MCF 10A (cell line): ENCODE measurements at regions not wholly inside any gene's neighbourhood (a gene's known extent, or its start where the extent isn't known, plus 50 kb on each side); places are given as distances from the start of the nearest gene placed in this dataset.

Source experiments
- BruUV-seq: library from RNA; stranded (reverse); fragments of 400-500 nt; replicated peaks from 2 replicates; lab custom pipeline; 2021; lab: Mats Ljungman, UMichigan
- CTCF ChIA-PET: fragments of 300-600 bp; sonication (Branson Sonifier 250); formaldehyde crosslinking; extraction: SDS; loops from one replicate; lab custom pipeline; 2021; ENCODE audit warnings: antibody characterized with exemption, inconsistent platforms; lab: Yijun Ruan, JAX
- POLR2A ChIA-PET: fragments of 300-600, 350-650 bp; sonication (Branson Sonifier 250); formaldehyde crosslinking; extraction: SDS; loops from one replicate; lab custom pipeline; 2020; ENCODE audit warnings: antibody characterized with exemption, inconsistent platforms; lab: Yijun Ruan, JAX
- DNase-seq: peaks from one replicate; pipeline ENCODE4 v3.0.0-alpha.2; 2018; ENCODE audit not compliant: unreplicated experiment
- H3K27ac Mint-ChIP-seq: one replicate; pipeline ENCODE4 v1.8.0; 2022; ENCODE audit warnings: mild to moderate bottlenecking, low read depth, mixed read lengths; ENCODE audit not compliant: unreplicated experiment
- H3K27me3 Mint-ChIP-seq: one replicate; pipeline ENCODE4 v1.8.0; 2022; ENCODE audit warnings: mixed read lengths; ENCODE audit not compliant: insufficient read depth, unreplicated experiment
- H3K36me3 Mint-ChIP-seq: one replicate; pipeline ENCODE4 v1.8.0; 2022; ENCODE audit warnings: mild to moderate bottlenecking, moderate library complexity, mixed read lengths; ENCODE audit not compliant: insufficient read depth, unreplicated experiment
- H3K4me1 Mint-ChIP-seq: one replicate; pipeline ENCODE4 v1.8.0; 2022; ENCODE audit warnings: mixed read lengths; ENCODE audit not compliant: insufficient read depth, unreplicated experiment
- H3K4me3 Mint-ChIP-seq: one replicate; pipeline ENCODE4 v1.8.0; 2022; ENCODE audit warnings: mild to moderate bottlenecking, moderate library complexity, mixed read lengths; ENCODE audit not compliant: unreplicated experiment
- H3K9me3 Mint-ChIP-seq: one replicate; pipeline ENCODE4 v1.8.0; 2022; ENCODE audit warnings: mixed read lengths; ENCODE audit not compliant: unreplicated experiment
- CTCF ChIP-seq: fragments of 200-600 bp; IDR thresholded peaks from one replicate; pipeline ENCODE4 v1.8.0; 2022; ENCODE audit warnings: antibody characterized with exemption, mild to moderate bottlenecking; ENCODE audit not compliant: unreplicated experiment
- intact Hi-C: fragments of 100-400 bp; cut with micrococcal nuclease; formaldehyde crosslinking; loops from 2 replicates; pipeline ENCODE4 v1.14.1; 2022

DNA sequence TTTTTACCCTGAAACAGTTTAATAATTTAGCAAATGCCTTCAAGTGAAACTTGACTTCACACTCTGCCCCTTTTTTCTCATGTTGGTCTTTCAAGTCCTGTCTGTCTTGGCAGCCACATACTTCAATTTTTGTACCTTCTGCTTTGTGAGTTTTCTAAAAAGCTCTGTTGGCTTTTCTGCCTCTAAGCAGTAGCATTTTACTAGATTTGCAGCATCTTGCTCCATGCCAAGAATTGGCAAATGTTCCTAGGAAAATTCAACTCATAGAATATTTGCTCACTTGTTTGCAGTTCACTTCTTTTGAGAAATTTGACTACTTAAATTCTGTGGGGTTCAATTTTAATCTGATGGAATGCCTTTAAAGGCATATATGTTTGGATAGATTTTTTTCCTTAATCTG is 59.2 kb downstream of the FAM47A start:
- CTCF ChIA-PET, result interaction anchor here (0.6 kb wide), 1 partner anchor 784 kb away, joined by 3 read pairs; no protein-coding TSS in a partner anchor
- POLR2A ChIA-PET, result no interaction called here
- H3K4me1 Mint-ChIP-seq, result no peaks in the 10 kb centered on the region
- no peak overlapping the region for H3K4me3 Mint-ChIP-seq
- H3K36me3 Mint-ChIP-seq, result no peaks in the 10 kb centered on the region
- TF ChIP-seq CTCF, result no peak
- no peak overlapping the region for H3K27ac Mint-ChIP-seq
- no peaks in the 10 kb centered on the region for H3K27me3 Mint-ChIP-seq
- peaks cover 11% of the 10 kb centered on the region for H3K9me3 Mint-ChIP-seq
- intact Hi-C loops, result no loop called here
- no TSS peak for BruUV-seq
- no peak for DNase-seq

DNA sequence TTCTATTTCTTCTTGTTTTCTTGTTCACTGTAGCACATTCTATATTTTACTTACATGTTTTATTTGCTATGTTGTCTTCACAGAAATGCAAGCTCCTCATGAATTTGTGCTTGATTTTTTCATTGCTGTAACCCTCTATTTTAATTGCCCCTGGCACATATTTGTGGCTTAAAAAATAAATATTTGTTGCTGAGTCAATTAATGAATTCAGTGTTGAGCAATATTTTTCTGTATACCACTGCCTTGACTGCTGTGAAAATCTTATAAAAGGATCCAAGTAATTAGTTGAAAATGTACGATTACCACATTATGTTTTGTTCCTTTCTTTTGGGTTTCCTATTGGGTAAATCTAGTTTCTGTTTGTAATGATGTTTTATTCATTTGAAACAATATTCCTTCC is 68.5 kb downstream of the FAM47A start:
- POLR2A ChIA-PET, result no interaction called here
- intact Hi-C loops, result no loop called here
- BruUV-seq, result no TSS peak
- peak overlapping the region; percentile 90 for H3K27ac Mint-ChIP-seq
- H3K36me3 Mint-ChIP-seq, result no peaks in the 10 kb centered on the region
- no peaks in the 10 kb centered on the region for H3K27me3 Mint-ChIP-seq
- peak overlapping the region; percentile 32 for H3K4me3 Mint-ChIP-seq
- CTCF ChIA-PET, result interaction anchor here (0.6 kb wide), 1 partner anchor 280 kb away, joined by 3 read pairs; no protein-coding TSS in a partner anchor
- no peak for TF ChIP-seq CTCF
- DNase-seq, result peak; percentile 26
- peaks cover 13% of the 10 kb centered on the region for H3K4me1 Mint-ChIP-seq
- H3K9me3 Mint-ChIP-seq, result peaks cover 7% of the 10 kb centered on the region

- BruUV-seq, result no TSS peak
- no peak for TF ChIP-seq CTCF
- CTCF ChIA-PET, result no interaction called here
- no peaks in the 10 kb centered on the region for H3K36me3 Mint-ChIP-seq
- POLR2A ChIA-PET, result interaction anchor here (0.6 kb wide), 1 partner anchor 54 kb away, joined by 4 read pairs; no protein-coding TSS in a partner anchor
- H3K4me1 Mint-ChIP-seq, result peaks cover 6% of the 10 kb centered on the region
- intact Hi-C loops, result no loop called here
- no peak for DNase-seq
- no peak overlapping the region for H3K27ac Mint-ChIP-seq
- H3K4me3 Mint-ChIP-seq, result no peak overlapping the region
- H3K27me3 Mint-ChIP-seq, result no peaks in the 10 kb centered on the region
- no peaks in the 10 kb centered on the region for H3K9me3 Mint-ChIP-seq
These were observed 74.1 kb downstream of the FAM47A start for GRCh38 chrX:34058005-34058404.

- BruUV-seq, result no TSS peak
- DNase-seq, result no peak
- no peaks in the 10 kb centered on the region for H3K9me3 Mint-ChIP-seq
- ChIA-PET CTCF (interaction anchor here (0.8 kb wide), 1 partner anchor 106 kb away, joined by 3 read pairs; no protein-coding TSS in a partner anchor), POLR2A (no interaction called here)
- TF ChIP-seq CTCF, result no peak
- no peaks in the 10 kb centered on the region for H3K4me1 Mint-ChIP-seq
- H3K36me3 Mint-ChIP-seq, result no peaks in the 10 kb centered on the region
- H3K4me3 Mint-ChIP-seq, result no peak overlapping the region
- H3K27me3 Mint-ChIP-seq, result no peaks in the 10 kb centered on the region
- intact Hi-C loops, result no loop called here
- no peak overlapping the region for H3K27ac Mint-ChIP-seq
These were observed 78.2 kb downstream of the FAM47A start for GRCh38 chrX:34053931-34054330.
